ENCODE measurements at regions not wholly inside any gene's neighbourhood (a gene's known extent, or its start where the extent isn't known, plus 50 kb on each side); places are given as distances from the start of the nearest gene placed in this dataset.

GRCh38 chr10:36647540-36647939, 477.9 kb upstream of the ANKRD30A start:
- Mint-ChIP-seq H3K4me3 (no peak overlapping the region), H3K36me3 (no peaks in the 10 kb centered on the region), H3K27me3 (ENCODE audit: low read depth in 3 of 3) (no peaks in the 10 kb centered on the region), H3K9me3 (peaks cover 5 to 13% (median 8%) of the 10 kb centered on the region in 7 donors), H3K27ac (no peak overlapping the region), H3K4me1 (no peaks in the 10 kb centered on the region)
- Histone ChIP-seq H3K79me2 (ENCODE audit: insufficient read depth, low read length) (no peaks in the 10 kb centered on the region), H3K36me3 (replicated peaks in 1 of 2; ENCODE audit: control insufficient read depth in 1 of 2, insufficient read depth in 2 of 2, low read length in 2 of 2) (no peaks in the 10 kb centered on the region), H3K4me1 (ENCODE audit: control insufficient read depth in 1 of 2, insufficient read depth in 2 of 2, low read length in 2 of 2) (no peaks in the 10 kb centered on the region), H3K9me3 (replicated peaks in 1 of 2; ENCODE audit: control insufficient read depth in 1 of 2, insufficient read depth in 1 of 2, low read length in 2 of 2) (peaks cover 8 to 12% of the 10 kb centered on the region in 2 donors), H3K27me3 (ENCODE audit: control insufficient read depth in 2 of 2, insufficient read depth in 2 of 2, low read length in 2 of 2) (no peaks in the 10 kb centered on the region), H3K9ac (ENCODE audit: insufficient read depth, low read length, poor library complexity, severe bottlenecking) (no peak overlapping the region), H2AFZ (ENCODE audit: insufficient read depth, low read depth, low read length, poor library complexity, severe bottlenecking) (no peak overlapping the region), H3K4me3 (replicated peaks in 1 of 3; ENCODE audit: low read depth in 2 of 3, low read length in 3 of 3) (no peak overlapping the region), H3K27ac (ENCODE audit: low read depth in 1 of 2, low read length in 2 of 2) (no peak overlapping the region), H3K4me2 (replicated peaks; ENCODE audit: extremely low read depth, low read length, poor library complexity, severe bottlenecking) (no peak overlapping the region), H4K20me1 (ENCODE audit: insufficient read depth, low read length) (no peaks in the 10 kb centered on the region)
- 91% methylated on average over 10 of the region's 10 CpGs for WGBS (ENCODE audit: insufficient coverage)
- TF ChIP-seq CTCF (IDR thresholded peaks at IDR 0.05): no peak
- no peak for DNase-seq
- intact Hi-C loops (cut with micrococcal nuclease): no loop called here

GRCh38 chr10:36640626-36641025, 484.8 kb upstream of the ANKRD30A start:
- Mint-ChIP-seq H3K9me3 (peaks cover 0 to 7% (median 2%) of the 10 kb centered on the region in 7 donors), H3K36me3 (no peaks in the 10 kb centered on the region), H3K27ac (no peak overlapping the region), H3K27me3 (ENCODE audit: low read depth in 3 of 3) (peaks cover 0 to 2% (median 0%) of the 10 kb centered on the region in 3 donors), H3K4me3 (no peak overlapping the region), H3K4me1 (no peaks in the 10 kb centered on the region)
- Histone ChIP-seq H3K4me2 (replicated peaks; ENCODE audit: extremely low read depth, low read length, poor library complexity, severe bottlenecking) (no peak overlapping the region), H2AFZ (ENCODE audit: insufficient read depth, low read depth, low read length, poor library complexity, severe bottlenecking) (no peak overlapping the region), H4K20me1 (ENCODE audit: insufficient read depth, low read length) (no peaks in the 10 kb centered on the region), H3K27me3 (ENCODE audit: control insufficient read depth in 2 of 2, insufficient read depth in 2 of 2, low read length in 2 of 2) (no peaks in the 10 kb centered on the region), H3K36me3 (replicated peaks in 1 of 2; ENCODE audit: control insufficient read depth in 1 of 2, insufficient read depth in 2 of 2, low read length in 2 of 2) (no peaks in the 10 kb centered on the region), H3K79me2 (ENCODE audit: insufficient read depth, low read length) (no peaks in the 10 kb centered on the region), H3K4me3 (replicated peaks in 1 of 3; ENCODE audit: low read depth in 2 of 3, low read length in 3 of 3) (no peak overlapping the region), H3K9ac (ENCODE audit: insufficient read depth, low read length, poor library complexity, severe bottlenecking) (no peak overlapping the region), H3K9me3 (replicated peaks in 1 of 2; ENCODE audit: control insufficient read depth in 1 of 2, insufficient read depth in 1 of 2, low read length in 2 of 2) (peaks cover 0 to 5% of the 10 kb centered on the region in 2 donors), H3K27ac (ENCODE audit: low read depth in 1 of 2, low read length in 2 of 2) (no peak overlapping the region), H3K4me1 (ENCODE audit: control insufficient read depth in 1 of 2, insufficient read depth in 2 of 2, low read length in 2 of 2) (no peaks in the 10 kb centered on the region)
- WGBS (ENCODE audit: insufficient coverage): 86% methylated on average over 4 of the region's 4 CpGs
- no peak for TF ChIP-seq CTCF (IDR thresholded peaks at IDR 0.05)
- no peak for DNase-seq
- intact Hi-C loops (cut with micrococcal nuclease): no loop called here
